B cell (primary cell): ENCODE measurements at regions not wholly inside any gene's neighbourhood (a gene's known extent, or its start where the extent isn't known, plus 50 kb on each side); places are given as distances from the start of the nearest gene placed in this dataset.

Source experiments
- EZH2 ChIP-seq: IDR thresholded peaks from 2 replicates; pipeline ENCODE4 v1.6.1; 2012; ENCODE audit warnings: borderline replicate concordance, low read depth, mild to moderate bottlenecking, moderate library complexity, low read length; ENCODE audit not compliant: insufficient read depth, poor library complexity, severe bottlenecking
- TF ChIP-seq, protein P1 (sequence below): fragments of 200-600 bp; IDR thresholded peaks from one replicate; pipeline ENCODE4 v1.8.0; 2022; ENCODE audit warnings: antibody characterized with exemption, mild to moderate bottlenecking

DNA sequence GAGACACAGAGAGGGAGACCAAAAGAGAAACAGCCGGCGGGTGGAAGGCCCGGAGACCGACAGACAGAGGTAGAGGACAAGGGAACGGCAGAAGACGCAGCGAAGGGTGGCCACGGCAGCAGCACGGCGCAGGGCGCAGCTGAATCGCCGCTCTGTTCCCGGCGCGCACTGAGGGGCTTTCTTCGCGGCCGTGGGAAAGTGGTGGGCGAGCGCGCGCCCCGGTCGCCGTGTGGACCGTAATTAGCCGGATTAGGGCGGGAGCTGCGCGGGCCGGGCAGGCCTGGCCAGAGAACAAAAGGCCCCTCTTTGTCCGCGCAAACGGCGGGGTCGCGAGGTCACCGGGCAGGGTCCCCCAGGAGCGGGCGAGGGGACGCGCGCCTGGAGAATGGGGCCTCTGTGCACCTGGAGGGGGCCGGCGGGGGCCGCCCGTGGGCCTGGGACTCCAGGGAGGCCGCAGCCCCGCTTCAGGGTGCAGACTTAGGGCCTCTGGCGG, 158.3 kb downstream of the ZFP36L2 start:
- TF ChIP-seq, protein P1, sequence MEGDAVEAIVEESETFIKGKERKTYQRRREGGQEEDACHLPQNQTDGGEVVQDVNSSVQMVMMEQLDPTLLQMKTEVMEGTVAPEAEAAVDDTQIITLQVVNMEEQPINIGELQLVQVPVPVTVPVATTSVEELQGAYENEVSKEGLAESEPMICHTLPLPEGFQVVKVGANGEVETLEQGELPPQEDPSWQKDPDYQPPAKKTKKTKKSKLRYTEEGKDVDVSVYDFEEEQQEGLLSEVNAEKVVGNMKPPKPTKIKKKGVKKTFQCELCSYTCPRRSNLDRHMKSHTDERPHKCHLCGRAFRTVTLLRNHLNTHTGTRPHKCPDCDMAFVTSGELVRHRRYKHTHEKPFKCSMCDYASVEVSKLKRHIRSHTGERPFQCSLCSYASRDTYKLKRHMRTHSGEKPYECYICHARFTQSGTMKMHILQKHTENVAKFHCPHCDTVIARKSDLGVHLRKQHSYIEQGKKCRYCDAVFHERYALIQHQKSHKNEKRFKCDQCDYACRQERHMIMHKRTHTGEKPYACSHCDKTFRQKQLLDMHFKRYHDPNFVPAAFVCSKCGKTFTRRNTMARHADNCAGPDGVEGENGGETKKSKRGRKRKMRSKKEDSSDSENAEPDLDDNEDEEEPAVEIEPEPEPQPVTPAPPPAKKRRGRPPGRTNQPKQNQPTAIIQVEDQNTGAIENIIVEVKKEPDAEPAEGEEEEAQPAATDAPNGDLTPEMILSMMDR: no peak
- TF ChIP-seq EZH2: no peak
